Endothelial cell of umbilical vein (primary cell): ENCODE measurements at regions not wholly inside any gene's neighbourhood (a gene's known extent, or its start where the extent isn't known, plus 50 kb on each side); places are given as distances from the start of the nearest gene placed in this dataset. TPM values are rescaled to one million over a fixed set of nuclear protein-coding genes. Genes with fewer than 3 reads are reported as not detected.

Source experiments
- BruUV-seq: library from RNA; stranded (reverse); fragments of 400-500 nt; replicated peaks from 2 replicates; lab custom pipeline; 2021; lab: Mats Ljungman, UMichigan
- CTCF ChIA-PET: fragments of 300-600, 350-600 bp; sonication (Branson Sonifier 250); formaldehyde crosslinking; loops from one replicate; lab custom pipeline; 2021; ENCODE audit warnings: antibody characterized with exemption, inconsistent platforms; lab: Charles Lee
- POLR2A ChIA-PET: fragments of 300-600, 350-600 bp; sonication (Branson Sonifier 250); formaldehyde crosslinking; loops from one replicate; lab custom pipeline; 2021; ENCODE audit warnings: antibody characterized with exemption, inconsistent platforms; lab: Charles Lee
- DNase-seq: peaks from one replicate; pipeline ENCODE4 v3.0.0-alpha.2; 2011; ENCODE audit warnings: low read depth, low spot score
- FAIRE-seq: peaks from 2 replicates; lab custom pipeline; 2011; peaks lifted over from hg19 to GRCh38; lab: Jason Lieb, UNC
- H2AFZ ChIP-seq: 2 replicates; pipeline ENCODE4 v1.6.0; 2012; ENCODE audit warnings: low read depth, low read length, control low read depth, inconsistent platforms
- H3K27ac ChIP-seq: 2 replicates; pipeline ENCODE4 v1.5.1; 2011; ENCODE audit warnings: low read depth, mild to moderate bottlenecking, control low read depth, low read length, moderate library complexity; ENCODE audit not compliant: insufficient read depth
- H3K27me3 ChIP-seq, 2 experiments: 2 replicates each; pipeline versions ENCODE4 v1.6.0 to v1.6.1; 2011; ENCODE audit warnings: low read length in 2 of 2, mixed read lengths in 1 of 2; ENCODE audit not compliant: control insufficient read depth in 2 of 2, insufficient read depth in 2 of 2
- H3K36me3 ChIP-seq, 2 experiments: 2 replicates in 1 of 2; 3 replicates in 1 of 2; pipeline ENCODE4 v1.5.1; 2011; ENCODE audit warnings: low read length in 2 of 2, mild to moderate bottlenecking in 1 of 2, moderate library complexity in 1 of 2; ENCODE audit not compliant: control insufficient read depth in 2 of 2, insufficient read depth in 2 of 2; ENCODE audit errors: extremely low read depth in 1 of 2
- H3K4me1 ChIP-seq: 3 replicates; pipeline ENCODE4 v1.5.1; 2011; ENCODE audit warnings: mild to moderate bottlenecking, low read length; ENCODE audit not compliant: control insufficient read depth, insufficient read depth; ENCODE audit errors: extremely low read depth
- H3K4me2 ChIP-seq: 2 replicates; pipeline ENCODE4 v1.6.1; 2011; ENCODE audit warnings: low read length, control low read depth, mixed read lengths; ENCODE audit not compliant: insufficient read depth
- H3K4me3 ChIP-seq, 3 experiments: fragments of 200-600 bp in 1 of 3; sonication (generic), shearing (Covaris generic) in 1 of 3; replicated peaks in 1 of 3; 2 replicates each; pipeline ENCODE4 v1.5.1; 2011 to 2016; ENCODE audit warnings: control low read depth in 3 of 3, low read length in 3 of 3, mild to moderate bottlenecking in 2 of 3, inconsistent platforms in 1 of 3, low read depth in 1 of 3, moderate library complexity in 1 of 3; ENCODE audit not compliant: insufficient read depth in 1 of 3
- H3K79me2 ChIP-seq: 2 replicates; pipeline ENCODE4 v1.6.0; 2012; ENCODE audit warnings: low read length, inconsistent platforms; ENCODE audit not compliant: control insufficient read depth, insufficient read depth
- H3K9ac ChIP-seq: replicated peaks from 2 replicates; pipeline ENCODE3; 2011; ENCODE audit warnings: low read length, control low read depth; ENCODE audit not compliant: insufficient read depth; ENCODE audit errors: extremely low read depth
- H3K9me1 ChIP-seq: replicated peaks from 3 replicates; pipeline ENCODE4 v1.6.0; 2011; ENCODE audit warnings: mild to moderate bottlenecking, low read length; ENCODE audit not compliant: control insufficient read depth, insufficient read depth; ENCODE audit errors: extremely low read depth
- H3K9me3 ChIP-seq: replicated peaks from 2 replicates; pipeline ENCODE4 v1.5.1; 2012; ENCODE audit warnings: low read length, inconsistent platforms; ENCODE audit not compliant: control insufficient read depth, insufficient read depth
- H4K20me1 ChIP-seq: replicated peaks from 2 replicates; pipeline ENCODE3; 2011; ENCODE audit warnings: mild to moderate bottlenecking, low read length; ENCODE audit not compliant: control insufficient read depth, insufficient read depth; ENCODE audit errors: extremely low read depth
- CTCF ChIP-seq, 2 donors: IDR thresholded peaks; 1 replicate in 1 of 2; 2 replicates in 1 of 2; pipeline ENCODE4 v1.5.1; 2011; ENCODE audit warnings: low read length in 2 of 2, mild to moderate bottlenecking in 2 of 2, moderate library complexity in 2 of 2, control low read depth in 1 of 2, inconsistent platforms in 1 of 2, low read depth in 1 of 2; ENCODE audit not compliant: insufficient read depth in 1 of 2; ENCODE audit errors: extremely low read depth in 1 of 2
- EZH2 ChIP-seq: IDR thresholded peaks from 2 replicates; pipeline ENCODE4 v1.6.1; 2012; ENCODE audit warnings: borderline replicate concordance, low read depth, mild to moderate bottlenecking, moderate library complexity, low read length, inconsistent platforms; ENCODE audit not compliant: severe bottlenecking
- FOS ChIP-seq: IDR thresholded peaks from 2 replicates; pipeline ENCODE4 v1.6.1; 2011; ENCODE audit warnings: mild to moderate bottlenecking, low read length, moderate library complexity, borderline replicate concordance; ENCODE audit not compliant: insufficient read depth
- GATA2 ChIP-seq: IDR thresholded peaks from 2 replicates; pipeline ENCODE4 v1.7.0; 2011; ENCODE audit warnings: low read depth, mild to moderate bottlenecking, moderate library complexity, mixed read lengths, low read length; ENCODE audit not compliant: insufficient read length, insufficient read depth
- JUN ChIP-seq: IDR thresholded peaks from 2 replicates; pipeline ENCODE4 v1.6.1; 2011; ENCODE audit warnings: borderline replicate concordance, low read depth; ENCODE audit not compliant: insufficient read length, insufficient read depth
- MAX ChIP-seq: IDR thresholded peaks from 2 replicates; pipeline ENCODE4 v1.6.1; 2011; ENCODE audit not compliant: insufficient read depth, insufficient read length
- MYC ChIP-seq: IDR thresholded peaks from one replicate; pipeline ENCODE4 v1.6.1; 2011; ENCODE audit warnings: mild to moderate bottlenecking, low read depth, low read length
- POLR2A ChIP-seq: IDR thresholded peaks from 2 replicates; pipeline ENCODE4 v1.6.1; 2012; ENCODE audit warnings: low read depth, mild to moderate bottlenecking, control low read depth, low read length
- POLR2AphosphoS5 ChIP-seq: IDR thresholded peaks from 2 replicates; pipeline ENCODE4 v1.6.1; 2012; ENCODE audit warnings: low read depth, mild to moderate bottlenecking, control low read depth, low read length, moderate library complexity; ENCODE audit not compliant: insufficient read depth
- dilution Hi-C: fragments of 300-500 bp; cut with MboI; formaldehyde crosslinking; loops from one replicate; pipeline ENCODE4 v1.15.0; 2019; ENCODE audit warnings: low sequenced_read_pairs; ENCODE audit not compliant: extremely low pct_ligation_motif_present
- intact Hi-C: fragments of 100-400 bp; cut with micrococcal nuclease; formaldehyde crosslinking; loops from one replicate; pipeline ENCODE4 v1.10.0; 2022
- small RNA-seq: library from RNA; depleted of rRNA; stranded (forward); fragments of <200 nt; gene quantifications from one replicate; pipeline ENCODE3, GENCODE V24; 2012; ENCODE audit warnings: low replicate concordance, low read depth; ENCODE audit not compliant: insufficient read depth, insufficient read length

- ChIA-PET POLR2A (no interaction called here), CTCF (no interaction called here)
- H3K9me1 ChIP-seq = no peaks in the 10 kb centered on the region
- no peaks in the 10 kb centered on the region for H3K4me1 ChIP-seq
- no peak overlapping the region for H3K9ac ChIP-seq
- DNase-seq (no peak), FAIRE-seq (no peak)
- no peaks in the 10 kb centered on the region for H3K79me2 ChIP-seq
- no peaks in the 10 kb centered on the region for H3K27me3 ChIP-seq
- TF ChIP-seq MAX (no peak), FOS (no peak), GATA2 (no peak), POLR2AphosphoS5 (no peak), CTCF (IDR thresholded peaks at IDR 0.05; ENCODE audit: extremely low read depth in 1 of 2, insufficient read depth in 1 of 2, low read depth in 1 of 2, low read length in 2 of 2) (no peak), JUN (no peak), EZH2 (no peak), MYC (no peak), POLR2A (no peak)
- intact Hi-C loops = no loop called here
- dilution Hi-C loops = no loop called here
- no peaks in the 10 kb centered on the region for H4K20me1 ChIP-seq
- no peaks in the 10 kb centered on the region for H3K9me3 ChIP-seq
- H3K4me3 ChIP-seq = no peak overlapping the region
- H2AFZ ChIP-seq = no peak overlapping the region
- H3K27ac ChIP-seq = no peak overlapping the region
- BruUV-seq = no TSS peak
- H3K4me2 ChIP-seq = no peak overlapping the region
- no peaks in the 10 kb centered on the region for H3K36me3 ChIP-seq
Observed at GRCh38 chrX:41973208-41973607, 49.9 kb upstream of the CASK start.

Small RNAs in the stretch of these regions (small RNA-seq; reads per million reads assigned to genes)
- 0.66 reads per million for gene RNU6-1124P
- gene RNU6-630P = not detected
- gene Z92545.1 = not detected
